AG10803 (cell line): ENCODE measurements at regions not wholly inside any gene's neighbourhood (a gene's known extent, or its start where the extent isn't known, plus 50 kb on each side); places are given as distances from the start of the nearest gene placed in this dataset.

Experiments
- DNase-seq: peaks from one replicate; pipeline ENCODE4 v3.0.0; 2010; ENCODE audit warnings: low read depth
- H3K4me3 ChIP-seq: 2 replicates; pipeline ENCODE4 v1.5.1; 2011; ENCODE audit warnings: mild to moderate bottlenecking, low read length, control low read depth
- TF ChIP-seq, protein P1 (sequence below): conservative IDR thresholded peaks from 2 replicates; pipeline ENCODE4 v1.5.1; 2011; ENCODE audit warnings: mild to moderate bottlenecking, low read length, control low read depth, inconsistent platforms

DNA sequence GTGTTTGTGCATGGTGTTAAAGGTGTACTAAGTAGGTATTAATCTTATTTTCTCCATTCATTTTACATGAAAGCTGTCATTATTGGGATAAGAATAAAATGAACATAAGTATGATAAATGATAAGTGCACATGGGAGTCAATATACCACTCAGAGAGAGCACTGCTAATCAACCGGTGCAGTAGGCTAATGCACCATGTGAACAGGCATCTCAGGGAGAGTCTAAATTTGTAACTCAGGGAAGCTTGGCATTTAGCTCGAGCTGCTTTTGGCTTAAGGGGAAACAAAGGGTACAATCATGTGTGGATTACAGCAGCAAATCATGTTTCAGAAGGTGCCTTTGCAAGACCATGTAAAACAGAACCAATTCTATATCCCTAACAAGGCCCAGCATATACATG is 127.4 kb downstream of the MGST1 start:
- no peak for DNase-seq
- TF ChIP-seq, protein P1, sequence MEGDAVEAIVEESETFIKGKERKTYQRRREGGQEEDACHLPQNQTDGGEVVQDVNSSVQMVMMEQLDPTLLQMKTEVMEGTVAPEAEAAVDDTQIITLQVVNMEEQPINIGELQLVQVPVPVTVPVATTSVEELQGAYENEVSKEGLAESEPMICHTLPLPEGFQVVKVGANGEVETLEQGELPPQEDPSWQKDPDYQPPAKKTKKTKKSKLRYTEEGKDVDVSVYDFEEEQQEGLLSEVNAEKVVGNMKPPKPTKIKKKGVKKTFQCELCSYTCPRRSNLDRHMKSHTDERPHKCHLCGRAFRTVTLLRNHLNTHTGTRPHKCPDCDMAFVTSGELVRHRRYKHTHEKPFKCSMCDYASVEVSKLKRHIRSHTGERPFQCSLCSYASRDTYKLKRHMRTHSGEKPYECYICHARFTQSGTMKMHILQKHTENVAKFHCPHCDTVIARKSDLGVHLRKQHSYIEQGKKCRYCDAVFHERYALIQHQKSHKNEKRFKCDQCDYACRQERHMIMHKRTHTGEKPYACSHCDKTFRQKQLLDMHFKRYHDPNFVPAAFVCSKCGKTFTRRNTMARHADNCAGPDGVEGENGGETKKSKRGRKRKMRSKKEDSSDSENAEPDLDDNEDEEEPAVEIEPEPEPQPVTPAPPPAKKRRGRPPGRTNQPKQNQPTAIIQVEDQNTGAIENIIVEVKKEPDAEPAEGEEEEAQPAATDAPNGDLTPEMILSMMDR: no peak
- no peak overlapping the region for H3K4me3 ChIP-seq

DNA sequence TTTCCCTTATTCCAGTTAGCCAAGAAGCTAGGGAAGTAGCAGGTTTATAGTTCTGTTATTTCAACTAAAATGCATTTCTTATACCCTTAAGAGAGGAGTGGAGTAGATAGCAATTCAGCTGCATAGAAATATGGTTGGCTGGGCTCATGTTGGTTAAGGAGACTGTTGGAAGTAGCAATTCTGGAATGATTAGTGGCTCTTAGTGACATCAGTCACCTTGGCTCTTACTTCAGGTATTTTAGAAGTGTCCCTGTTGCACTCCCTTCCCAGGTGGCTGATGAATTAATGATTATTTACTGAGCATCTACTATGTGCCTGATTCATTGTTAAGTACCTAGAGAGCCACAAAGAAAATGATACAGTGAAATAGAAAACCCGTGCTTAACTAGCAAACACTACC is 128.1 kb downstream of the MGST1 start:
- TF ChIP-seq, protein P1: no peak
- DNase-seq: no peak

GRCh38 chr12:16482726-16483125 is 123.2 kb downstream of the LMO3 start:
- peak; percentile 33 for DNase-seq
- TF ChIP-seq, protein P1: no peak
- no peak overlapping the region for H3K4me3 ChIP-seq

More for the DNA sequence above, 128.1 kb downstream of the MGST1 start:
- no peak overlapping the region for H3K4me3 ChIP-seq

DNA sequence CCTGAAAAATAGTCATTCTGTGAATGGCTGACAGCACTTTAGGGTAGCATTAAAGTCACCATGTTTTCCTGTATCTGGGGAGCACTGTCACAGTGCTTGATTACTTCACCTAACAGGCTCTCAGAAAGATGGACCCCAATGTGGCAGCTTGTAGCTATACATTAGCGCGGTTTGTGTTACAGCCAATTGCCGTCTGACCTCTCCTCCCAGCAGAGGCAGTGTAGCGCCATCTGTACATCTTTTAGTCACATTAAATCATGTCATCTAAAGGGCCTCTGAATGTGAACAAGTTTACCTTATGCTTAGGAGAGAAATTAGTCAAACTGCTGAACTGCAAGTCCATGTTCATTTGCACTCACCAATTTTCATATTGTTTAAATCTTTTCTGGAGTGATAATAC is 113.7 kb downstream of the LMO3 start:
- DNase-seq: no peak
- TF ChIP-seq, protein P1: no peak
- no peak overlapping the region for H3K4me3 ChIP-seq

GRCh38 chr12:16492820-16493797 is 112.9 kb downstream of the LMO3 start:
- no peak overlapping the region for H3K4me3 ChIP-seq
- no peak for DNase-seq
- TF ChIP-seq, protein P1: no peak

- DNase-seq: no peak
- TF ChIP-seq, protein P1: no peak
These were observed 110.8 kb downstream of the LMO3 start for GRCh38 chr12:16495196-16495595.

More at GRCh38 chr12:16495196-16495595, 110.8 kb downstream of the LMO3 start:
- H3K4me3 ChIP-seq: no peak overlapping the region
